Transverse colon (tissue), 4 donors: ENCODE measurements at regions not wholly inside any gene's neighbourhood (a gene's known extent, or its start where the extent isn't known, plus 50 kb on each side); places are given as distances from the start of the nearest gene placed in this dataset.
"Not testable (repeated sequence)": the region's sequence is repeated elsewhere in the genome, so short reads cannot be mapped to it uniquely, and the experiment has no call there.

Experiments used
- CTCF ChIP-seq, 5 experiments: fragments of 200-600 bp in 3 of 5; fragments of 450-650 bp in 2 of 5; sonication (generic) in 3 of 5; IDR thresholded peaks; 1 replicate in 2 of 5; 2 replicates in 3 of 5; pipeline ENCODE4 v1.5.1; 2016 to 2017; ENCODE audit warnings: antibody characterized with exemption in 5 of 5, inconsistent platforms in 3 of 5, mild to moderate bottlenecking in 2 of 5, moderate library complexity in 1 of 5
- POLR2AphosphoS5 ChIP-seq, 3 donors: sonication (generic); formaldehyde crosslinking; IDR thresholded peaks; one replicate each; pipeline ENCODE4 v1.6.1; 2016; ENCODE audit warnings: antibody characterized with exemption in 3 of 3

GRCh38 chr9:42364410-42365243, 181.2 kb downstream of the SPATA31A6 start:
- not testable (repeated sequence) for TF ChIP-seq CTCF, POLR2AphosphoS5 (IDR thresholded peaks at IDR 0.05)
